ENCODE measurements at regions not wholly inside any gene's neighbourhood (a gene's known extent, or its start where the extent isn't known, plus 50 kb on each side); places are given as distances from the start of the nearest gene placed in this dataset.

- TF ChIP-seq MXI1 (conservative IDR thresholded peaks at IDR 0.05; ENCODE audit: poor library complexity, severe bottlenecking) (no peak), RAD21 (conservative IDR thresholded peaks at IDR 0.05) (no peak), POLR2AphosphoS5 (IDR thresholded peaks at IDR 0.05) (no peak), EP300 (conservative IDR thresholded peaks at IDR 0.05; ENCODE audit: poor library complexity, severe bottlenecking) (no peak), CTCF (IDR thresholded peaks at IDR 0.05; ENCODE audit: poor library complexity, severe bottlenecking) (no peak), EZH2 (IDR thresholded peaks at IDR 0.05; ENCODE audit: borderline replicate concordance, insufficient read depth, low read length, poor library complexity, severe bottlenecking) (no peak), SMC3 (conservative IDR thresholded peaks at IDR 0.05; ENCODE audit: poor library complexity) (no peak)
Observed at GRCh38 chr1:96912248-96912647, 190.7 kb downstream of the PTBP2 start.

Data from neural cell (in vitro differentiated cells).